HCT116 (cell line): ENCODE measurements at regions not wholly inside any gene's neighbourhood (a gene's known extent, or its start where the extent isn't known, plus 50 kb on each side); places are given as distances from the start of the nearest gene placed in this dataset.

Experiments used
- POLR2A ChIP-seq: IDR thresholded peaks from 2 replicates; pipeline ENCODE4 v1.7.0; 2011; ENCODE audit warnings: borderline replicate concordance; ENCODE audit not compliant: insufficient read depth, insufficient read length; ENCODE audit errors: extremely low read depth
- POLR2AphosphoS5 ChIP-seq: IDR thresholded peaks from 2 replicates; pipeline ENCODE4 v1.6.1; 2011; ENCODE audit warnings: mild to moderate bottlenecking, low read depth, low read length, moderate library complexity
- SP1 ChIP-seq: IDR thresholded peaks from 2 replicates; pipeline ENCODE4 v1.6.1; 2012; ENCODE audit warnings: low read depth
- TF ChIP-seq, protein P1 (sequence below), 3 experiments: fragments of 200-600 bp in 1 of 3; sonication (generic) in 1 of 3; IDR thresholded peaks in 2 of 3; conservative IDR thresholded peaks in 1 of 3; 2 replicates each; pipeline ENCODE4 v1.5.1; 2012 to 2017; ENCODE audit warnings: low read depth in 2 of 3, low read length in 2 of 3, antibody characterized with exemption in 1 of 3, borderline replicate concordance in 1 of 3, control low read depth in 1 of 3, mild to moderate bottlenecking in 1 of 3, mixed read lengths in 1 of 3, mixed run types in 1 of 3, moderate library complexity in 1 of 3; ENCODE audit not compliant: insufficient read depth in 1 of 3

DNA sequence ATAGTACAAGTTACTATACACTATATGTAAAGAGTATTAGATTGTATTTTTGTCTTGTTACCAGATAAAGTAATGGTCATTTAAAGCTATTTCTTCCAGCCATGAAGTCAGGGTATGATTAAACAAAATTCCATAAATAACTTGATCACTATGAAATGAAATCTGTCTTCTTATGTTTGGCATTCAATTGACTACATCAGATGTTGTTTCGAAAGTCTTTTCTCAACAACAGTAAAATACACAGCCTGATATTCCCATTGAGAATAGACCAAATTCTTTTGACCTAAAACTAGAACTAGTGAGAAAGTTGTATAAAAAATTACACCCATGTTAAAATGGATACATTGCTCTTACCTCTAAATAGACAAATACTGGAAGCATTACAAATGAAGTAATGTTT is 134.6 kb upstream of the ADAMTS5 start:
- TF ChIP-seq, protein P1, sequence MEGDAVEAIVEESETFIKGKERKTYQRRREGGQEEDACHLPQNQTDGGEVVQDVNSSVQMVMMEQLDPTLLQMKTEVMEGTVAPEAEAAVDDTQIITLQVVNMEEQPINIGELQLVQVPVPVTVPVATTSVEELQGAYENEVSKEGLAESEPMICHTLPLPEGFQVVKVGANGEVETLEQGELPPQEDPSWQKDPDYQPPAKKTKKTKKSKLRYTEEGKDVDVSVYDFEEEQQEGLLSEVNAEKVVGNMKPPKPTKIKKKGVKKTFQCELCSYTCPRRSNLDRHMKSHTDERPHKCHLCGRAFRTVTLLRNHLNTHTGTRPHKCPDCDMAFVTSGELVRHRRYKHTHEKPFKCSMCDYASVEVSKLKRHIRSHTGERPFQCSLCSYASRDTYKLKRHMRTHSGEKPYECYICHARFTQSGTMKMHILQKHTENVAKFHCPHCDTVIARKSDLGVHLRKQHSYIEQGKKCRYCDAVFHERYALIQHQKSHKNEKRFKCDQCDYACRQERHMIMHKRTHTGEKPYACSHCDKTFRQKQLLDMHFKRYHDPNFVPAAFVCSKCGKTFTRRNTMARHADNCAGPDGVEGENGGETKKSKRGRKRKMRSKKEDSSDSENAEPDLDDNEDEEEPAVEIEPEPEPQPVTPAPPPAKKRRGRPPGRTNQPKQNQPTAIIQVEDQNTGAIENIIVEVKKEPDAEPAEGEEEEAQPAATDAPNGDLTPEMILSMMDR (IDR thresholded peaks at IDR 0.05 in 2 of 3, conservative IDR thresholded peaks at IDR 0.05 in 1 of 3; ENCODE audit: borderline replicate concordance in 1 of 3, insufficient read depth in 1 of 3, low read depth in 2 of 3, low read length in 2 of 3) = no peak
- no peak for TF ChIP-seq POLR2A
- TF ChIP-seq POLR2AphosphoS5 = no peak
- no peak for TF ChIP-seq SP1
